Gastrocnemius medialis (tissue), 4 donors: ENCODE measurements at regions not wholly inside any gene's neighbourhood (a gene's known extent, or its start where the extent isn't known, plus 50 kb on each side); places are given as distances from the start of the nearest gene placed in this dataset.

ENCODE experiments used
- POLR2A ChIP-seq, 2 donors: fragments of 450-650 bp; IDR thresholded peaks; one replicate each; pipeline ENCODE4 v1.6.1; 2017; ENCODE audit warnings: antibody characterized with exemption in 2 of 2, mild to moderate bottlenecking in 2 of 2, moderate library complexity in 2 of 2
- TF ChIP-seq, protein P1 (sequence below), 5 experiments: fragments of 450-650 bp in 3 of 5; fragments of 200-600 bp in 2 of 5; sonication (generic) in 2 of 5; IDR thresholded peaks in 4 of 5; conservative IDR thresholded peaks in 1 of 5; 1 replicate in 4 of 5; 2 replicates in 1 of 5; pipeline ENCODE4 v1.5.1; 2016 to 2019; ENCODE audit warnings: antibody characterized with exemption in 5 of 5, mild to moderate bottlenecking in 3 of 5, moderate library complexity in 3 of 5

DNA sequence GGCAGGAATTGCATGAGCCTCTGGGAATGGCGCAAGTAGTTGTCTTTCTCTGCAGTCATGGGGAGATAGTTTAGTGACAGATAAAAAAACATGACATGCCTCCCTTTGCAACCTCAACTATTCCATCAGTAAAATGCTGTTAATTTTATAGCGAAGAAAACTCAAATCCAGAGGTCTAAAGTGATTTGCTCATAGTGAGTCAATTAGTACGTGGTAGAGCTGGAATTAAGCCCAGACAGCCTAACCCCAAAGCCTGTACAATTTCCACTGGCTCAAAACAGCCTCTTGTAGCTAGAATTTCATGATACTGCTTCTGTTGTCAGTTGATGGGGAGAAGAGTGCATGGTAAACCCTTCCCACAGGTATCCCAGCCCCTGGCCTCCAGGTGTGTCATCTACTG is 81.3 kb upstream of the TRPC5 start:
- TF ChIP-seq, protein P1, sequence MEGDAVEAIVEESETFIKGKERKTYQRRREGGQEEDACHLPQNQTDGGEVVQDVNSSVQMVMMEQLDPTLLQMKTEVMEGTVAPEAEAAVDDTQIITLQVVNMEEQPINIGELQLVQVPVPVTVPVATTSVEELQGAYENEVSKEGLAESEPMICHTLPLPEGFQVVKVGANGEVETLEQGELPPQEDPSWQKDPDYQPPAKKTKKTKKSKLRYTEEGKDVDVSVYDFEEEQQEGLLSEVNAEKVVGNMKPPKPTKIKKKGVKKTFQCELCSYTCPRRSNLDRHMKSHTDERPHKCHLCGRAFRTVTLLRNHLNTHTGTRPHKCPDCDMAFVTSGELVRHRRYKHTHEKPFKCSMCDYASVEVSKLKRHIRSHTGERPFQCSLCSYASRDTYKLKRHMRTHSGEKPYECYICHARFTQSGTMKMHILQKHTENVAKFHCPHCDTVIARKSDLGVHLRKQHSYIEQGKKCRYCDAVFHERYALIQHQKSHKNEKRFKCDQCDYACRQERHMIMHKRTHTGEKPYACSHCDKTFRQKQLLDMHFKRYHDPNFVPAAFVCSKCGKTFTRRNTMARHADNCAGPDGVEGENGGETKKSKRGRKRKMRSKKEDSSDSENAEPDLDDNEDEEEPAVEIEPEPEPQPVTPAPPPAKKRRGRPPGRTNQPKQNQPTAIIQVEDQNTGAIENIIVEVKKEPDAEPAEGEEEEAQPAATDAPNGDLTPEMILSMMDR (IDR thresholded peaks at IDR 0.05 in 4 of 5, conservative IDR thresholded peaks at IDR 0.05 in 1 of 5): no peak
- no peak for TF ChIP-seq POLR2A (IDR thresholded peaks at IDR 0.05)
